SK-N-SH (cell line): ENCODE measurements at regions not wholly inside any gene's neighbourhood (a gene's known extent, or its start where the extent isn't known, plus 50 kb on each side); places are given as distances from the start of the nearest gene placed in this dataset.

ENCODE experiments used
- CTCF ChIP-seq: fragments of 200-600 bp; sonication (generic); IDR thresholded peaks from 2 replicates; pipeline ENCODE4 v1.6.1; 2017; ENCODE audit warnings: antibody characterized with exemption, mild to moderate bottlenecking, moderate library complexity
- EP300 ChIP-seq, 2 experiments: IDR thresholded peaks; 2 replicates each; pipeline versions ENCODE4 v1.4.0 to v1.6.1; 2012; ENCODE audit warnings: borderline replicate concordance in 1 of 2, low read depth in 1 of 2, low read length in 1 of 2
- NFIC ChIP-seq: IDR thresholded peaks from 2 replicates; pipeline ENCODE4 v1.4.0; 2012; ENCODE audit warnings: borderline replicate concordance
- POLR2AphosphoS5 ChIP-seq: IDR thresholded peaks from 2 replicates; pipeline ENCODE4 v1.6.1; 2012; ENCODE audit warnings: low read depth, low read length
- RFX5 ChIP-seq: IDR thresholded peaks from 2 replicates; pipeline ENCODE4 v1.6.1; 2012; ENCODE audit warnings: mild to moderate bottlenecking, improper control_type of control experiment, low read length
- TAF1 ChIP-seq: IDR thresholded peaks from 2 replicates; pipeline ENCODE4 v1.6.1; 2012; ENCODE audit warnings: low read depth, mild to moderate bottlenecking, low read length, moderate library complexity, borderline replicate concordance
- TEAD4 ChIP-seq: IDR thresholded peaks from 2 replicates; pipeline ENCODE4 v1.4.0; 2012; ENCODE audit warnings: mild to moderate bottlenecking, borderline replicate concordance; ENCODE audit not compliant: insufficient read depth

DNA sequence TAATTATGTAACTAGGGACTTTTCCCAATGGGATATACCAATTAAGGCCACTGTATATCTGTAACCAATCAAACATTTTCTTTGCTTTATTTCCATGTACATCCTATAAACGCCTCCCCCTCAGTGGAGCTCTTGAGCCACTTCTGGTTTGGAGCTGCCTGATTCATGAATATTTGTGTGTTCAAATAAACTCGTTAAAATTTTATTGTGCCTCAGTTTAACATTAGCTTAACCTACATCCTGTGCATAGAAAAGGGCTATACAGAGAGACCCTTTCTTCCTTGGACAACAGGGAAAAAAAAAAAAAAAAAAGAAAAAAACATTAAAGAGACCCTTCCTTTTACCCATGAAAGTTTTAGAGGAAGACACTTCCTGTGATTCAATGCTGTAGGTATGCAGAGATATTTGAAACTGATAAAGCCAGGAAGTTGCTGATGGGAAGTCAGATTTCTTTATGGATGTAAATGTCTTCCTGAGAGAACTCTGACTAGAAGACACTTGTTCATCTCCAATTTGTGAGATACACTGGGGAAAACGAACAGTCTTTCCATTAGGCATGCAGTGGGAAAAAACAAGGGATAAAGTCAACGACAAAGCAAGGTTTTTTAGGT lies 614.6 kb upstream of the SOX11 start:
- TF ChIP-seq EP300 (IDR thresholded peaks at IDR 0.05; ENCODE audit: borderline replicate concordance in 1 of 2, low read depth in 1 of 2, low read length in 1 of 2) (no peak), CTCF (no peak), POLR2AphosphoS5 (no peak), TEAD4 (no peak), TAF1 (no peak), NFIC (no peak), RFX5 (no peak)
